Gastrocnemius medialis (tissue), 4 donors: ENCODE measurements at regions not wholly inside any gene's neighbourhood (a gene's known extent, or its start where the extent isn't known, plus 50 kb on each side); places are given as distances from the start of the nearest gene placed in this dataset.

Source experiments
- CTCF ChIP-seq, 5 experiments: fragments of 450-650 bp in 3 of 5; fragments of 200-600 bp in 2 of 5; sonication (generic) in 2 of 5; IDR thresholded peaks in 4 of 5; conservative IDR thresholded peaks in 1 of 5; 1 replicate in 4 of 5; 2 replicates in 1 of 5; pipeline ENCODE4 v1.5.1; 2016 to 2019; ENCODE audit warnings: antibody characterized with exemption in 5 of 5, mild to moderate bottlenecking in 3 of 5, moderate library complexity in 3 of 5
- POLR2A ChIP-seq, 2 donors: fragments of 450-650 bp; IDR thresholded peaks; one replicate each; pipeline ENCODE4 v1.6.1; 2017; ENCODE audit warnings: antibody characterized with exemption in 2 of 2, mild to moderate bottlenecking in 2 of 2, moderate library complexity in 2 of 2

GRCh38 chr5:135747824-135748223 lies 86.6 kb upstream of the SLC25A48 start:
- no peak for TF ChIP-seq CTCF (IDR thresholded peaks at IDR 0.05 in 4 of 5, conservative IDR thresholded peaks at IDR 0.05 in 1 of 5)
- TF ChIP-seq POLR2A (IDR thresholded peaks at IDR 0.05): no peak
